B cell (primary cell): ENCODE measurements at regions not wholly inside any gene's neighbourhood (a gene's known extent, or its start where the extent isn't known, plus 50 kb on each side); places are given as distances from the start of the nearest gene placed in this dataset.

Experiments
- ATAC-seq: fragments of 200-7000 bp; cut with Tn5 transposase; one replicate; pipeline ENCODE4 v1.10.0; 2021; ENCODE audit warnings: low read depth, mild to moderate bottlenecking, moderate number of reproducible peaks, moderate library complexity
- CTCF ChIA-PET: fragments of 350-600 bp; sonication (Branson Sonifier 250); formaldehyde crosslinking; loops from one replicate; lab custom pipeline; 2021; ENCODE audit warnings: antibody characterized with exemption, inconsistent platforms; lab: Charles Lee
- POLR2A ChIA-PET: fragments of 350-600 bp; sonication (Branson Sonifier 250); formaldehyde crosslinking; loops from one replicate; lab custom pipeline; 2021; ENCODE audit warnings: antibody characterized with exemption; lab: Charles Lee
- DNase-seq: peaks from one replicate; pipeline ENCODE4 v3.0.0; 2013
- H2AFZ ChIP-seq: 2 replicates; pipeline ENCODE4 v1.6.1; 2012; ENCODE audit warnings: mild to moderate bottlenecking, low read depth, low read length; ENCODE audit not compliant: insufficient read depth, poor library complexity, severe bottlenecking
- H3K27ac ChIP-seq, 2 donors: 1 replicate in 1 of 2; 2 replicates in 1 of 2; pipeline ENCODE4 v1.5.1; 2012 to 2013; ENCODE audit warnings: low read length in 2 of 2, mild to moderate bottlenecking in 2 of 2, moderate library complexity in 1 of 2
- H3K27me3 ChIP-seq, 4 experiments: fragments of 200-600 bp in 1 of 4; sonication (generic) in 1 of 4; replicated peaks in 1 of 4; 1 replicate in 2 of 4; 2 replicates in 2 of 4; pipeline versions ENCODE4 v1.6.1 to v1.7.0; 2013 to 2016; ENCODE audit warnings: low read length in 3 of 4, mild to moderate bottlenecking in 2 of 4, mixed read lengths in 1 of 4, moderate library complexity in 1 of 4; ENCODE audit not compliant: insufficient read depth in 4 of 4, control insufficient read depth in 3 of 4; ENCODE audit errors: control extremely low read depth in 1 of 4
- H3K36me3 ChIP-seq, 2 experiments: replicated peaks in 1 of 2; 1 replicate in 1 of 2; 2 replicates in 1 of 2; pipeline versions ENCODE4 v1.6.1 to v1.7.1; 2013; ENCODE audit warnings: low read length in 1 of 2; ENCODE audit not compliant: insufficient read depth in 2 of 2, control insufficient read depth in 1 of 2; ENCODE audit errors: control extremely low read depth in 1 of 2, extremely low read depth in 1 of 2
- H3K4me1 ChIP-seq, 2 donors: fragments of 200-600 bp in 1 of 2; sonication (generic) in 1 of 2; 1 replicate in 1 of 2; 2 replicates in 1 of 2; pipeline versions ENCODE4 v1.5.1 to v1.6.1; 2013 to 2017; ENCODE audit warnings: low read length in 2 of 2; ENCODE audit not compliant: control insufficient read depth in 2 of 2, insufficient read depth in 2 of 2
- H3K4me2 ChIP-seq: replicated peaks from 2 replicates; pipeline ENCODE3; 2012; ENCODE audit warnings: mild to moderate bottlenecking, low read depth, low read length; ENCODE audit not compliant: poor library complexity, severe bottlenecking
- H3K4me3 ChIP-seq, 5 experiments: fragments of 200-600 bp in 1 of 5; sonication (generic) in 1 of 5; 1 replicate in 3 of 5; 2 replicates in 2 of 5; pipeline versions ENCODE4 v1.5.1 to v1.7.0; 2011 to 2016; ENCODE audit warnings: low read length in 4 of 5, mild to moderate bottlenecking in 4 of 5, low read depth in 2 of 5, control low read depth in 1 of 5, moderate library complexity in 1 of 5; ENCODE audit not compliant: insufficient read depth in 1 of 5; ENCODE audit errors: control extremely low read depth in 1 of 5, extremely low read depth in 1 of 5
- H3K79me2 ChIP-seq: fragments of 200-600 bp; sonication (generic); one replicate; pipeline ENCODE4 v1.6.0; 2016; ENCODE audit warnings: low read length; ENCODE audit not compliant: control insufficient read depth, insufficient read depth
- H3K9ac ChIP-seq: fragments of 200-600 bp; sonication (generic); 2 replicates; pipeline ENCODE4 v1.6.1; 2017; ENCODE audit warnings: mild to moderate bottlenecking, low read length, moderate library complexity
- H3K9me3 ChIP-seq, 3 donors: one replicate each; pipeline versions ENCODE4 v1.6.1 to v1.7.1; 2013; ENCODE audit warnings: low read length in 2 of 3; ENCODE audit not compliant: control insufficient read depth in 2 of 3, insufficient read depth in 1 of 3; ENCODE audit errors: control extremely low read depth in 1 of 3
- H4K20me1 ChIP-seq: 2 replicates; pipeline ENCODE4 v1.6.0; 2012; ENCODE audit warnings: mild to moderate bottlenecking, low read length; ENCODE audit not compliant: insufficient read depth, control insufficient read depth, poor library complexity, severe bottlenecking
- H3K27ac Mint-ChIP-seq: one replicate; pipeline ENCODE4 v1.8.0; 2021; ENCODE audit warnings: mixed read lengths
- H3K27me3 Mint-ChIP-seq: one replicate; pipeline ENCODE4 v1.8.0; 2021; ENCODE audit warnings: mixed read lengths
- H3K4me1 Mint-ChIP-seq: one replicate; pipeline ENCODE4 v1.8.0; 2021; ENCODE audit warnings: mixed read lengths
- H3K4me3 Mint-ChIP-seq: one replicate; pipeline ENCODE4 v1.8.0; 2021; ENCODE audit warnings: mixed read lengths
- H3K9me3 Mint-ChIP-seq: one replicate; pipeline ENCODE4 v1.8.0; 2022; ENCODE audit warnings: mixed read lengths; ENCODE audit not compliant: insufficient read depth
- EZH2 ChIP-seq: IDR thresholded peaks from 2 replicates; pipeline ENCODE4 v1.6.1; 2012; ENCODE audit warnings: borderline replicate concordance, low read depth, mild to moderate bottlenecking, moderate library complexity, low read length; ENCODE audit not compliant: insufficient read depth, poor library complexity, severe bottlenecking
- WGBS: methylation state at CpG from one replicate; pipeline ENCODE4 v1.1.5; 2013; ENCODE audit warnings: missing lambda C conversion rate; ENCODE audit not compliant: insufficient coverage; 5-methylcytosine and 5-hydroxymethylcytosine counted together
- intact Hi-C: fragments of 100-400 bp; cut with micrococcal nuclease; formaldehyde crosslinking; loops from one replicate; pipeline ENCODE4 v1.10.0; 2022
- TF ChIP-seq, protein P1 (sequence below): fragments of 200-600 bp; IDR thresholded peaks from one replicate; pipeline ENCODE4 v1.8.0; 2022; ENCODE audit warnings: antibody characterized with exemption, mild to moderate bottlenecking

DNA sequence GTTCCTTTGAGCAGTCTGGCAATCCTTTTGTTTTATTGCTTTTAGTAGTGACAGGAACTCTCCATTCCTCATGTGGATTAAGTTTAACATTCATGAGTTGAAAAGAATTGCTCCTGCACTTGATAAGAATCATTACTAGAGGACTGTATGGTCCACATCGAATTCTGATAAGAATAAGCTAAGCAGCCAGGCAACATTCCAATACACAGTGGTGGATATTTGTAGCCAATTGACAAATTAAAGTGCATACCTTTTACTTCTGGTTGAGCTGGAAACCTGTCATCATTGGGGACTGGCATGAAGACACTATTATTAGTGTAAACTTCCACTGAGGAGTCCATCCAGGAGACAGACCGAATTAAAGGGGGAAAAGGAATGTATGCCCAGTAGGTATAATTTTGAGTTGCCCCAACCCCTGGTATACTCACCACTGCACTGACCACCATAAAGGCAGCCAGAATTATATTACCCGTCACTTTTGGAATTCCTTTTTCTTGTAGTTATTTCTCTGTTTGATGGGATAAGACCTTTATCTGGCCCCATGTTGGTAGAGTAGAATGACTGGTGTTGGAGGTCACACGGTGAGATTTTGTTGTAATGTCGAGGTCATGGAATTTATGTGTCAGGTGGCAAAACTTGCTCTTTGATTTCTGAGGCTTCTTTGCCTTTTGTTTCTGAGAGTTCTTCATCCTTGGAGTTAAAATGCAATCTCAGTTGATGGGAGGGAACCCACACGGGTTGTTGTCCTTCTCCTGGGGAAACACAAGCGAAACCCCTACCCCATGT lies 72.1 kb upstream of the ARL4D start:
- TF ChIP-seq, protein P1, sequence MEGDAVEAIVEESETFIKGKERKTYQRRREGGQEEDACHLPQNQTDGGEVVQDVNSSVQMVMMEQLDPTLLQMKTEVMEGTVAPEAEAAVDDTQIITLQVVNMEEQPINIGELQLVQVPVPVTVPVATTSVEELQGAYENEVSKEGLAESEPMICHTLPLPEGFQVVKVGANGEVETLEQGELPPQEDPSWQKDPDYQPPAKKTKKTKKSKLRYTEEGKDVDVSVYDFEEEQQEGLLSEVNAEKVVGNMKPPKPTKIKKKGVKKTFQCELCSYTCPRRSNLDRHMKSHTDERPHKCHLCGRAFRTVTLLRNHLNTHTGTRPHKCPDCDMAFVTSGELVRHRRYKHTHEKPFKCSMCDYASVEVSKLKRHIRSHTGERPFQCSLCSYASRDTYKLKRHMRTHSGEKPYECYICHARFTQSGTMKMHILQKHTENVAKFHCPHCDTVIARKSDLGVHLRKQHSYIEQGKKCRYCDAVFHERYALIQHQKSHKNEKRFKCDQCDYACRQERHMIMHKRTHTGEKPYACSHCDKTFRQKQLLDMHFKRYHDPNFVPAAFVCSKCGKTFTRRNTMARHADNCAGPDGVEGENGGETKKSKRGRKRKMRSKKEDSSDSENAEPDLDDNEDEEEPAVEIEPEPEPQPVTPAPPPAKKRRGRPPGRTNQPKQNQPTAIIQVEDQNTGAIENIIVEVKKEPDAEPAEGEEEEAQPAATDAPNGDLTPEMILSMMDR = no peak
- TF ChIP-seq EZH2 = no peak
- Histone ChIP-seq H3K4me1 (peaks cover 0 to 11% of the 10 kb centered on the region in 2 donors), H3K27me3 (no peaks in the 10 kb centered on the region), H3K79me2 (no peaks in the 10 kb centered on the region), H3K27ac (no peak overlapping the region), H3K9me3 (peaks cover 0 to 4% (median 0%) of the 10 kb centered on the region in 3 donors), H4K20me1 (no peaks in the 10 kb centered on the region), H3K4me2 (no peak overlapping the region), H3K9ac (no peak overlapping the region), H2AFZ (no peak overlapping the region), H3K4me3 (no peak overlapping the region), H3K36me3 (no peaks in the 10 kb centered on the region)
- DNase-seq = no peak
- Mint-ChIP-seq H3K27me3 (no peaks in the 10 kb centered on the region), H3K4me3 (no peak overlapping the region), H3K27ac (no peak overlapping the region), H3K9me3 (no peaks in the 10 kb centered on the region), H3K4me1 (peaks cover 9% of the 10 kb centered on the region)
- POLR2A ChIA-PET = no interaction called here
- CTCF ChIA-PET = no interaction called here
- intact Hi-C loops = no loop called here
- WGBS = 85% methylated on average over 2 of the region's 7 CpGs
- ATAC-seq = no peak

DNA sequence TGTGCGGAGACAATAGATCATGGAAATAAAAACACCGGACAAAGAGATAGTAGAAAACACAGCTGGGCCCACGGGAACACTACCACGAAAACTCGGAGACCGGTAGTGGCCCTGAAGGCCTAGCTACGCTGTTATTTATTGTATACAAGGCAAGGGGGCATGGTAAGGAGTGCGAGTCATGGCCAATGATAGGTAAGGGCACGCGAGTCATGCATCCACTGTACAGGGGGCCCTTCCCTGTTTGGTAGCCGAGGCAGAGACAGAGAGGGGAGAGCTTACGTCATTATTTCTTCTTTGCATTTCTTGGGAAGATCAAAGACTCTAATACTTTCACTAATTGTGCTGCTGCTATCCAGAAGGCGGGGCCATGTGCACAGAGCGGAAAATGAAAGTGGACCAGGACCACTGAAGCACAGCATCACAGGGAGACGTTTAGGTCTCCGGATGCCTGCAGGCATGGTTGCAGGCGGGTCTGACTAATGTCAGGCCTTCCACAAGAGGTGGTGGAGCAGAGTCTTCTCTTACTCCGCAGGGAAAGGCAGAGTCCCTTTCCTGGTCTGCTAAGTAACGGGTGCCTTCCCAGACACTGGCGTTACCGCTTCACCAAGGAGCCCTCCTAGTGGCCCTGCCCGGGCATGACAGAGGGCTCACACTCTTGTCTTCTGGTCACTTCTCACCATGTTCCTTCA lies 74.4 kb upstream of the ARL4D start:
- no peak overlapping the region for H3K4me3 ChIP-seq
- peak overlapping the region; percentile 0 for H3K4me2 ChIP-seq
- peaks cover 0 to 4% of the 10 kb centered on the region in 2 experiments for H3K36me3 ChIP-seq
- H3K27ac Mint-ChIP-seq = peak overlapping the region; percentile 10
- H3K27me3 ChIP-seq = no peaks in the 10 kb centered on the region
- peaks cover 9% of the 10 kb centered on the region for H3K4me1 Mint-ChIP-seq
- CTCF ChIA-PET = interaction anchor here (0.9 kb wide), 1 partner anchor 11 kb away, joined by 3 read pairs; no protein-coding TSS in a partner anchor
- H2AFZ ChIP-seq = no peak overlapping the region
- no peaks in the 10 kb centered on the region for H3K9me3 Mint-ChIP-seq
- no peaks in the 10 kb centered on the region for H3K27me3 Mint-ChIP-seq
- DNase-seq (peak; percentile 61), ATAC-seq (peak; percentile 49)
- H3K27ac ChIP-seq = no peak overlapping the region
- peaks cover 0 to 11% of the 10 kb centered on the region in 2 donors for H3K4me1 ChIP-seq
- no peak for TF ChIP-seq EZH2
- TF ChIP-seq, protein P1 = no peak
- intact Hi-C loops = no loop called here
- peaks cover 0 to 12% (median 6%) of the 10 kb centered on the region in 3 donors for H3K9me3 ChIP-seq
- H4K20me1 ChIP-seq = no peaks in the 10 kb centered on the region
- peak overlapping the region; percentile 48 for H3K4me3 Mint-ChIP-seq
- WGBS = 68% methylated on average over 17 of the region's 22 CpGs
- POLR2A ChIA-PET = interaction anchor here (0.6 kb wide), 1 partner anchor 15 kb away, joined by 3 read pairs; no protein-coding TSS in a partner anchor
- no peaks in the 10 kb centered on the region for H3K79me2 ChIP-seq
- H3K9ac ChIP-seq = no peak overlapping the region
